Astrocyte (in vitro differentiated cells and primary cell): ENCODE measurements at regions not wholly inside any gene's neighbourhood (a gene's known extent, or its start where the extent isn't known, plus 50 kb on each side); places are given as distances from the start of the nearest gene placed in this dataset.

Experiments used
- CTCF ChIP-seq: IDR thresholded peaks from 2 replicates; pipeline ENCODE4 v1.5.1; 2011; ENCODE audit warnings: low read depth, mild to moderate bottlenecking, inconsistent platforms, low read length, moderate library complexity; ENCODE audit not compliant: insufficient read depth
- EZH2 ChIP-seq: IDR thresholded peaks from 2 replicates; pipeline ENCODE4 v1.6.1; 2012; ENCODE audit warnings: mild to moderate bottlenecking, low read length, inconsistent platforms; ENCODE audit not compliant: insufficient read depth

GRCh38 chr5:74296685-74297408, 343.7 kb downstream of the ENC1 start:
- TF ChIP-seq CTCF (no peak), EZH2 (no peak)
